DND-41 (cell line): ENCODE measurements at regions not wholly inside any gene's neighbourhood (a gene's known extent, or its start where the extent isn't known, plus 50 kb on each side); places are given as distances from the start of the nearest gene placed in this dataset.

Experiments
- CTCF ChIP-seq: IDR thresholded peaks from 2 replicates; pipeline ENCODE4 v1.5.1; 2012; ENCODE audit warnings: borderline replicate concordance, low read length, moderate library complexity, mild to moderate bottlenecking; ENCODE audit not compliant: poor library complexity, severe bottlenecking; ENCODE audit errors: extremely low read depth
- EZH2 ChIP-seq: IDR thresholded peaks from 3 replicates; pipeline ENCODE4 v1.6.1; 2012; ENCODE audit warnings: borderline replicate concordance, low read depth, mild to moderate bottlenecking, moderate library complexity, low read length, inconsistent platforms; ENCODE audit not compliant: severe bottlenecking

- TF ChIP-seq CTCF (no peak), EZH2 (no peak)
These were observed 134.2 kb upstream of the RGMB start for GRCh38 chr5:98639274-98639673.
